ENCODE measurements at regions not wholly inside any gene's neighbourhood (a gene's known extent, or its start where the extent isn't known, plus 50 kb on each side); places are given as distances from the start of the nearest gene placed in this dataset.

GRCh38 chr2:240213226-240213475 is 72.7 kb upstream of the OTOS start:
- TF ChIP-seq CTCF (IDR thresholded peaks at IDR 0.05) (no peak), POLR2A (IDR thresholded peaks at IDR 0.05) (no peak)

Measured in right lobe of liver (tissue), 4 donors.